HG03565 (cell line): ENCODE measurements at regions not wholly inside any gene's neighbourhood (a gene's known extent, or its start where the extent isn't known, plus 50 kb on each side); places are given as distances from the start of the nearest gene placed in this dataset.

Source experiments
- ATAC-seq: cut with Tn5 transposase; IDR thresholded peaks from one replicate; pipeline ENCODE4 v1.9.1; 2021; ENCODE audit warnings: mild to moderate bottlenecking, moderate library complexity; ENCODE audit not compliant: unreplicated experiment

GRCh38 chr3:82942041-82942440, 1180.6 kb upstream of the GBE1 start:
- peak; percentile 82 for ATAC-seq

- ATAC-seq: no peak
Measured at GRCh38 chr3:82940124-82940523, 1178.7 kb upstream of the GBE1 start.

- ATAC-seq: no peak
Measured at GRCh38 chr3:82939491-82940097, 1178.1 kb upstream of the GBE1 start.

GRCh38 chr3:82938821-82939328, 1177.4 kb upstream of the GBE1 start:
- no peak for ATAC-seq

- ATAC-seq: no peak
Measured at GRCh38 chr3:82927309-82928253, 1166.1 kb upstream of the GBE1 start.

GRCh38 chr3:82891028-82891427, 1129.6 kb upstream of the GBE1 start:
- no peak for ATAC-seq

GRCh38 chr3:82883072-82883471, 1121.6 kb upstream of the GBE1 start:
- no peak for ATAC-seq

GRCh38 chr3:82875401-82875800, 1114.0 kb upstream of the GBE1 start:
- no peak for ATAC-seq

- no peak for ATAC-seq
Measured at GRCh38 chr3:82839871-82840270, 1078.4 kb upstream of the GBE1 start.

GRCh38 chr3:82834098-82834497, 1072.7 kb upstream of the GBE1 start:
- no peak for ATAC-seq

GRCh38 chr3:82824491-82824890, 1063.0 kb upstream of the GBE1 start:
- no peak for ATAC-seq

- no peak for ATAC-seq
Measured at GRCh38 chr3:82816086-82816485, 1054.6 kb upstream of the GBE1 start.

GRCh38 chr3:82815417-82816058, 1054.1 kb upstream of the GBE1 start:
- ATAC-seq: no peak

- no peak for ATAC-seq
Measured at GRCh38 chr3:82814660-82815059, 1053.2 kb upstream of the GBE1 start.

GRCh38 chr3:82807781-82808180, 1046.3 kb upstream of the GBE1 start:
- ATAC-seq: no peak

GRCh38 chr3:82802501-82802900, 1041.1 kb upstream of the GBE1 start:
- ATAC-seq: no peak

- no peak for ATAC-seq
Measured at GRCh38 chr3:82800248-82800647, 1038.8 kb upstream of the GBE1 start.

GRCh38 chr3:82796765-82797164, 1035.3 kb upstream of the GBE1 start:
- ATAC-seq: no peak

- no peak for ATAC-seq
Measured at GRCh38 chr3:82791241-82791640, 1029.8 kb upstream of the GBE1 start.

GRCh38 chr3:82790307-82791097, 1029.1 kb upstream of the GBE1 start:
- ATAC-seq: no peak

- ATAC-seq: no peak
Measured at GRCh38 chr3:82783194-82783593, 1021.7 kb upstream of the GBE1 start.
